Spleen (tissue), 11 donors: ENCODE measurements at regions not wholly inside any gene's neighbourhood (a gene's known extent, or its start where the extent isn't known, plus 50 kb on each side); places are given as distances from the start of the nearest gene placed in this dataset.

Source experiments
- DNase-seq: peaks from one replicate; pipeline ENCODE4 v3.0.0-alpha.2; 2020
- H3K27ac ChIP-seq, 8 donors: fragments of 200-600 bp; sonication (generic) in 7 of 8; 1 replicate in 4 of 8; 2 replicates in 4 of 8; pipeline versions ENCODE4 v1.5.0 to v1.8.0; 2016 to 2021; ENCODE audit warnings: inconsistent platforms in 4 of 8, mild to moderate bottlenecking in 4 of 8, moderate library complexity in 1 of 8
- H3K27me3 ChIP-seq, 7 donors: fragments of 200-600 bp; sonication (generic) in 6 of 7; replicated peaks in 1 of 7; 1 replicate in 4 of 7; 2 replicates in 3 of 7; pipeline versions ENCODE4 v1.5.0 to v1.8.0; 2016 to 2021; ENCODE audit warnings: inconsistent platforms in 3 of 7, mild to moderate bottlenecking in 1 of 7
- H3K36me3 ChIP-seq, 6 donors: fragments of 200-600 bp; sonication (generic) in 5 of 6; 1 replicate in 4 of 6; 2 replicates in 2 of 6; pipeline versions ENCODE4 v1.5.0 to v1.8.0; 2016 to 2021; ENCODE audit warnings: inconsistent platforms in 2 of 6
- H3K4me1 ChIP-seq, 6 donors: fragments of 200-600 bp; sonication (generic) in 5 of 6; 1 replicate in 3 of 6; 2 replicates in 3 of 6; pipeline versions ENCODE4 v1.5.0 to v1.8.0; 2016 to 2021; ENCODE audit warnings: inconsistent platforms in 3 of 6
- H3K4me3 ChIP-seq, 8 donors: fragments of 200-600 bp; sonication (generic) in 7 of 8; 1 replicate in 4 of 8; 2 replicates in 4 of 8; pipeline versions ENCODE4 v1.5.0 to v1.8.0; 2016 to 2021; ENCODE audit warnings: inconsistent platforms in 4 of 8, mild to moderate bottlenecking in 4 of 8, moderate library complexity in 2 of 8
- H3K9me3 ChIP-seq, 8 donors: fragments of 200-600 bp; sonication (generic) in 7 of 8; 1 replicate in 4 of 8; 2 replicates in 4 of 8; pipeline versions ENCODE4 v1.5.0 to v1.8.0; 2016 to 2021; ENCODE audit warnings: inconsistent platforms in 4 of 8
- CTCF ChIP-seq, 11 experiments: fragments of 200-600 bp in 7 of 11; fragments of 450-650 bp in 4 of 11; sonication (generic) in 4 of 11; IDR thresholded peaks in 8 of 11; conservative IDR thresholded peaks in 3 of 11; 1 replicate in 7 of 11; 2 replicates in 4 of 11; pipeline versions ENCODE4 v1.4.0 to v1.8.0; 2016 to 2021; ENCODE audit warnings: antibody characterized with exemption in 11 of 11, inconsistent platforms in 4 of 11, mild to moderate bottlenecking in 1 of 11
- POLR2A ChIP-seq, 3 donors: fragments of 450-650 bp; IDR thresholded peaks; one replicate each; pipeline ENCODE4 v1.5.1; 2017; ENCODE audit warnings: antibody characterized with exemption in 3 of 3, mild to moderate bottlenecking in 1 of 3
- POLR2AphosphoS5 ChIP-seq, 3 donors: sonication (generic); formaldehyde crosslinking; IDR thresholded peaks; one replicate each; pipeline ENCODE4 v1.5.1; 2017; ENCODE audit warnings: antibody characterized with exemption in 3 of 3
- WGBS, 5 donors: extraction: QIAGEN DNeasy Blood & Tissue Kit in 3 of 5; methylation state at CpG; one replicate each; pipeline versions ENCODE4 v1.1.5 to v1.1.7; 2013 to 2018; 5-methylcytosine and 5-hydroxymethylcytosine counted together
- intact Hi-C: fragments of 100-400 bp; cut with DNase I; formaldehyde crosslinking; loops from one replicate; pipeline ENCODE4 v1.15.0; 2023; ENCODE audit warnings: low total_unique reads
- donor health status: healthy with polysubstance abuse.
- donor health status: DM: no; HTN: no; CAD: no; lungs with moderate emphysema.
- donor health status: DM: no; HTN: no; CAD: no.
- donor health status: Bipolar disorder and iron deficiency.
- donor health status: healthy.
- donor health status: DM: no; HTN: no; CAD: no.
- donor health status: DM: yes; HTN: yes; CAD: no.

- intact Hi-C loops = no loop called here
- H3K27ac ChIP-seq = no peak overlapping the region
- 68 to 81% (median 75%) methylated on average over 2 of the region's 2 CpGs for WGBS, 5 donors
- H3K36me3 ChIP-seq = no peaks in the 10 kb centered on the region
- H3K27me3 ChIP-seq = no peaks in the 10 kb centered on the region
- H3K4me3 ChIP-seq = no peak overlapping the region
- no peaks in the 10 kb centered on the region for H3K4me1 ChIP-seq
- peaks cover 0 to 4% (median 0%) of the 10 kb centered on the region in 8 donors for H3K9me3 ChIP-seq
- no peak for DNase-seq
- TF ChIP-seq POLR2A (IDR thresholded peaks at IDR 0.05) (no peak), CTCF (IDR thresholded peaks at IDR 0.05 in 8 of 11, conservative IDR thresholded peaks at IDR 0.05 in 3 of 11) (no peak), POLR2AphosphoS5 (IDR thresholded peaks at IDR 0.05) (no peak)
These were observed 328.4 kb upstream of the MAP2 start for GRCh38 chr2:209095432-209095831.

GRCh38 chr2:209097168-209097567, 326.7 kb upstream of the MAP2 start:
- Histone ChIP-seq H3K27ac (no peak overlapping the region), H3K9me3 (peaks cover 0 to 4% (median 0%) of the 10 kb centered on the region in 8 donors), H3K27me3 (no peaks in the 10 kb centered on the region), H3K4me3 (no peak overlapping the region), H3K36me3 (no peaks in the 10 kb centered on the region), H3K4me1 (no peaks in the 10 kb centered on the region)
- TF ChIP-seq CTCF (IDR thresholded peaks at IDR 0.05 in 8 of 11, conservative IDR thresholded peaks at IDR 0.05 in 3 of 11) (no peak), POLR2AphosphoS5 (IDR thresholded peaks at IDR 0.05) (no peak), POLR2A (IDR thresholded peaks at IDR 0.05) (no peak)
- 71 to 82% (median 76%) methylated on average over 2 of the region's 2 CpGs for WGBS, 5 donors
- DNase-seq = no peak
- intact Hi-C loops = no loop called here

DNA sequence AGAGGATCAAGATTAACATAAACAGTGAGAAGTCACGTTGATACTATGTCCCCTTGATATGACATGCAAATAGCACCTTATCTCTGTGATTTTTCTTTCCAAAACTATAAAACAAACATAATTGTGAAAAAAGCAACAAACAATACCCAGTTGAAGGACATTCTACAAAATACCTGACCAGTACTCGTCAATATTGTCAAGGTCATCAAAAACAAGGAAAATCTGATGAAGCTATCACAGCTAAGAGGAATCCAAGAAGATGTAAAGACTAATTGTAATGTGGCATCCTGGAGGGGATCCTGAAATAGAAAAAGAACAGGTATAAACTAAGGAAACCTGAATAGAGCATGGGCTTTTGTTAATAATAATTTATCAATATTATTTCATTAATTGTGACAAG, 321.5 kb upstream of the MAP2 start:
- DNase-seq = no peak
- 75 to 87% (median 76%) methylated on average over 2 of the region's 2 CpGs for WGBS, 5 donors
- no peaks in the 10 kb centered on the region for H3K36me3 ChIP-seq
- no peaks in the 10 kb centered on the region for H3K27me3 ChIP-seq
- no peak overlapping the region for H3K4me3 ChIP-seq
- TF ChIP-seq POLR2A (IDR thresholded peaks at IDR 0.05) (no peak), POLR2AphosphoS5 (IDR thresholded peaks at IDR 0.05) (no peak), CTCF (IDR thresholded peaks at IDR 0.05 in 8 of 11, conservative IDR thresholded peaks at IDR 0.05 in 3 of 11) (no peak)
- peaks cover 0 to 14% (median 0%) of the 10 kb centered on the region in 8 donors for H3K9me3 ChIP-seq
- intact Hi-C loops = no loop called here
- no peaks in the 10 kb centered on the region for H3K4me1 ChIP-seq
- H3K27ac ChIP-seq = no peak overlapping the region

DNA sequence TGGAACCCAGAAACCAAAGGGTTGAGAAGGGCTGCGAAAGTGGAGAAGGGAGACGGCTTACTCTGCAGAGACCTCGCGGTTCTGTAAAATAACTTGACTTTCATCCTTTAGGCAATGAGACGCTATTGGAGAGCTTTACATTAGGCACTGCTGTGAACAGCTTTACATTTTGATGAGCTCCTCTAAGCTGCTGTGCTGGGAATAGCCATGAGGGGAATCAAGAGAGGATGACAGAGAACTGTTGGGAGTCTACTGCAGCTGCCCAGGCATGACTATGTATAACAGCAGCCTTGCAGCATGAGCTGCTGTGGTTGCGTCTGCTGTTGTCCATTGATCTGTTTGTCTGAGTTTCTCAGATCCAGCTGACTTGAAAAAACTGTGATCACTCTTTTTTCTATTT, 310.8 kb upstream of the MAP2 start:
- H3K4me1 ChIP-seq = no peaks in the 10 kb centered on the region
- no peak for DNase-seq
- no peaks in the 10 kb centered on the region for H3K27me3 ChIP-seq
- H3K27ac ChIP-seq = no peak overlapping the region
- H3K36me3 ChIP-seq = no peaks in the 10 kb centered on the region
- intact Hi-C loops = no loop called here
- 90 to 95% (median 93%) methylated on average over 6 of the region's 6 CpGs for WGBS, 5 donors
- TF ChIP-seq POLR2A (IDR thresholded peaks at IDR 0.05) = no peak
- H3K4me3 ChIP-seq = no peak overlapping the region
- H3K9me3 ChIP-seq = peaks cover 0 to 4% (median 0%) of the 10 kb centered on the region in 8 donors
